HG03064 (cell line): ENCODE measurements at regions not wholly inside any gene's neighbourhood (a gene's known extent, or its start where the extent isn't known, plus 50 kb on each side); places are given as distances from the start of the nearest gene placed in this dataset.

ENCODE experiments used
- ATAC-seq: cut with Tn5 transposase; IDR thresholded peaks from one replicate; pipeline ENCODE4 v1.9.1; 2021; ENCODE audit warnings: low read depth; ENCODE audit not compliant: unreplicated experiment

DNA sequence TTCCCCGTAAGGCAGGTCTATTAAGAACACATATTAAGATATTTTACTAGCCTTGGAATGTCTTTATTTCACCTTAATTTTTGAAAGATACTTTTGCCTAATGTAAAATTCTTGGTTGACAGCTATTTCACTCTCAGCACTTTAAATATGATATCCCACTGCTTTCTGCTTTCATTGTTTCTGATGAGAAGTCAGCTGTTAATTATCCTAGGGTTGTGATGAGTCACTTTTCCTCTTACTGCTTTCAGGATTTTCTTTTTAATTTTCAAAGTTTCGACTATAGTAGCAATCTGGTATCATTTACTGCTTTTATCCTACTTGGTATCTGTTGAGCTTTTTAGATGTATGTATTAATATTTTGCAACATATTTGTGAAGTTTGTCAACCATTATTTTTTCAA lies 578.9 kb upstream of the ATP2B1 start:
- ATAC-seq: no peak

DNA sequence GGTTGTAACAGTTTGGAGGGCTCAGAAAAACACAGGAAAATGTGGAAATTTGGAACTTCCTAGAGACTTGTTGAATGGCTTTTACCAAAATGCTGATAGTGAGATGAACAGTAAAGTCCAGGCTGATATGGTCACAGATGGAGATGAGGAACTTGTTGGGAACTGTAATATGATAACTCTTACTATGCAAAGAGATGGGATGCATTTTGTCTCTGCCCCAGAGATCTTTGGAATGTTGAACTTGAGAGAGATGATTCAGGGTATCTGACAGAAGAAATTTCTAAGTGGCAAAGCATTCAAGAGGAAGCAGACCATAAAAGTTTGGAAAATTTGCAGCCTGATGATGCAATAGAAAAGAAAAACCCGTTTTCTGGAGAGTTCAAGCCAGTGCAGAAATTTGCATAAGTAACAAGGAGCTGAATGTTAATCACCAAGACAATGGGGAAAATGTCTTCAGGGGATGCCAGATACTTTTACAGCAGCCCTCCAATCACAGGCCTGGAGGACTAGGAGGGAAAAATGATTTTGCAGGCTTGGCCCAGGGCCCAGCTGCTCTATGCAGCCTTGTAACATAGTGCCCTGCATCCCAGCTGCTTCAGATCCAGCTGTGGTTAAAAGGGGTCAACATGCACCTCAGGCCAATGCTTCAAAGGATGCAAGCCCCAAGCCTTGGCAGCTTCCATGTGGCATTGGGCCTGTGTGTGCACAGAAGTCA lies 572.7 kb upstream of the ATP2B1 start:
- ATAC-seq: no peak

DNA sequence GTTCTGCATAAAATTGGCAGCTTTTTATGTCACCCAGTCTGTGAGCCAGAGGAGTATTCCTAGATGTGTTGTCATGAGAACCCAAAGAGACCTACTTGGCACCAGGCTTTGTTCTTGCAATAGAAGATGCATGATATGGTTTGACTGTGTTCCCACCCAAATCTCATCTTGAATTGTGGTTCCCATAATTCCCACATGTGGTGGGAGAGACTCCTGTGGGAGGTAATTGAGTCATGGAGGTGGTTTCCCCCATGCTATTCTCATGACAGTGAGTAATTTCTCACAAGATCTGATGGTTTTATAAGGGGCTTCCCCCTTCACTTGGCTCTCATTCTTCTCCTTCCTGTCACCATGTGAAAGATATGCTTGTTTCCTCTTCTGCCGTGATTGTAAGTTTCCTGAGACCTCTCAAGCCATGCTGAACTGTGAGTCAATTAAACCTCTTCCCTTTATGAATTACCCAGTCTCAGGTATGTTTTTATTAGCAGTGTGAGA lies 572.0 kb upstream of the ATP2B1 start:
- no peak for ATAC-seq

DNA sequence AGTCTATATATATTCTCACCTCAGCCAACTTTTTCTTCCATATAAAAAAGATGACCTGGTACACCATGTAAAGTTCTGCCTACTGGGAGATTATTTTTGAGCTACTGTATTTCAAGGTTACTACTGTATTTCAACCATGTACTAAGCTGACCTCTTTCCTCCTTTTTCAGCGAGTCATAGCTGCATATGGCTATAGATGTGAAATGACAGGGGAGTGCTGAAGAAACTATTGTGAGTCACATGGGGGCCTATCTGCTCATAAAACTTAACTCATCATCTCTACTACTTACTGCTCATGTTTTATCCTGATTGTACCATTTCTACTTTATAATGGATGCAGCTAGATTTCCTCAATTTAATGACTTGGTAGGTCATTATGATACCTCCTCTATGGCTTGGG lies 571.4 kb upstream of the ATP2B1 start:
- ATAC-seq: no peak

DNA sequence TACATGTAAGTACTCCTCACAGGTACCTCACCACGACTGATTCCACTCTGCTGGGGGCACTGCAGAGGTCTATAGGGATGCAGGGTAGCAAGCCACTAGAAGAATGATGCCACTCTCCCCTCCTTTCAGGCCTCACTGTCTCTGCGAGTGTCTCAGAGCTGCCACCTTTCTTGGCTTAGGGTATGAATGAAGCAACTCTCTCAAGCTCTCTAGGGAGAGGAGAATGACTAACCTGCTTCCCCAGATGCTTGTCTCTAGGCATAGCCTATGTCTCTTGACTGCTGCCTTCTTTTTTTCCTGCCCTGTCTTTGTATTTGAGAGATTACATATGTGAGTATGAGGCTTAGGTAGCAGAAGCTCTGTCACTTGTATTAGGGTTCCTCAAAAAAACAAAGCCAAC lies 566.5 kb upstream of the ATP2B1 start:
- no peak for ATAC-seq

DNA sequence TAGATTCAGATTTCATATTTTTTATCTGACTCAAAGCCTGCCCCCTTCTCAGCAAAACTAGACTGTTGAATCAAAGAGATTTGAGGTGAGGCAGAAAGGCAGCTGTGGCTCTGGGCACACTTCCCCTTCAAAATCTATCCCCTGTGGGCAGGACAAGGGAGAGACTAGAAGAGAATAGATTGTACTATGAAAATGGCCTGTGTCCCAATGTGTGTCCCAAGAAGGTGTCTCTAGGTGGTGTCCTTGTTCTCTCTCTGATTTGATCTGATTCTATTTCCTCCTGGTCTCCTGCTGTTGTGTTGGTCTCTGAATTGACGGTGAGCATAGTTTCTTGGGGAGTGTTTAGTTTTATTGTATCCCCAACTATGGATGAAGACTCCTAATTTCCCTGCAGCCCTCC lies 565.8 kb upstream of the ATP2B1 start:
- ATAC-seq: no peak

DNA sequence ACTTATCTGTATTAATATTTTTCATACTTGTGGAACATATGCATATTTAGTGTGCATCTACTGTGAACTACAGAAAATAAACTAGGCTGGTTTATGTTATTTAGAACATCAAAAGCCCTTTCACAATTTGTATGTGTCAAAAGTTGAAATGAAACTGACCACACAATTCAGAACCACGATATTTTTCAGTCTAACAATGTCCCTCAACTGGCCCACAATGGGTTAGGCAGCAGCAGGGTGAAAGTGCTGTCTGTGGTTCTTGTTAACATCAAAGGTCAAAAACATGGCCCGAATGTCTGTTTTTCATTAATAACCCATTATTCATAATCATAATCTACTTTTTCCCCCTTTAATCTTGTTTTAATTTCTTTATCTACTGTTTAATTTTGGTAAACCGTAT lies 559.9 kb upstream of the ATP2B1 start:
- ATAC-seq: no peak

DNA sequence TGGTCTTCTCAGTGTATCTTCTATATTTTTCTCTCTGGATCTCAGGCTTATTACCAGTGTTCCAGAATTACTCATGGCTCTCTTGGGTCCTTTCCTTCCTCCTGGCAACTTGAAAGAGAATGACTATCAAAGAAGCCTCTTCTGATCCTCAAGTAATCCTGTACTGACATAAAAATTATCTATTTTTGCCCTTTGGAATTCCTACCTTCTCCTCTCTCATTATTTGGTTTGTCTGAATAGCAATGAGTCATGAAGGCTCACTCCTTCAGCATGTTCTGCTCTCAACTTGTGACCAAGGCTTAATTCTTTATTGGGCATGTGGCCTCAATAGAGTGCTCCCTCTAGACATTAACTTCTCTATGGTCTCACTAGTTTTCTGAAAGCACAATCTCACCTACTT lies 553.6 kb upstream of the ATP2B1 start:
- ATAC-seq: no peak

DNA sequence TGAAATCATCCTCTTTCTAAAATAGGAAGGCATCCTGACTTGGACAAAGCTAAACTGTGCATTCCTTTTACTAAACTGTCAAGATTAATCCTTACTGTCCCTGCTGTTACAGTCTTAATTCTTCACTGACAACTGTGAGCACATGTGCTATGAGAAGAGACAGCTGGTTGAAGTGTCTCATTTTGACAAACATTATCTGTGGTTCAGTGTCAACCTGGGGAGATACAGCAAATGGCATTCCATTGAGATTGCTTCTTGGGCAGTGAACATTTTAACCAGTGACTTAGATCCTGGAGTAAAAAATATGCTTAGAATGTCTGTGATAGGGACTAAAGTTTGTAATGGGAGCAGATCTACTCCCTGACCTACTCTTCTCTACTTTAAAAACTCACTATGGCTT lies 552.6 kb upstream of the ATP2B1 start:
- no peak for ATAC-seq

DNA sequence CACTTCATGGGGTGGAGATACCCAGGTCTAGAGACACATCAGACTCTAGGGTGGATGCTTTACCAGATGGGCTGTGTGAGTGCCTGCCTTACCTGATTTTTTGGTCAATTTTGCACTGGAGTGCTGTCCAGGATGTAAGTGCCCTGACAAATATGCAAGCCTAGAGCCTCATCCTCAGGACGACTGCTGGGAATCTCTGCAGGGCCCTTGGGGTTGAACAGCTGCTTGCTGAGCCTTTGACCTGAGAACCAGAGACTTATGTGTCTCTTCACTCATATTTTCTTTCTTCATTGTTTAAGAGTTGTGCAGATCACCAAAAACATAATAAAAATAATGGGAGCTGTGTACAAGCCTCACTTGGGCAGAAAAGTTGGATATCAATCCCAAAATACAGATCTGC lies 551.5 kb upstream of the ATP2B1 start:
- no peak for ATAC-seq

DNA sequence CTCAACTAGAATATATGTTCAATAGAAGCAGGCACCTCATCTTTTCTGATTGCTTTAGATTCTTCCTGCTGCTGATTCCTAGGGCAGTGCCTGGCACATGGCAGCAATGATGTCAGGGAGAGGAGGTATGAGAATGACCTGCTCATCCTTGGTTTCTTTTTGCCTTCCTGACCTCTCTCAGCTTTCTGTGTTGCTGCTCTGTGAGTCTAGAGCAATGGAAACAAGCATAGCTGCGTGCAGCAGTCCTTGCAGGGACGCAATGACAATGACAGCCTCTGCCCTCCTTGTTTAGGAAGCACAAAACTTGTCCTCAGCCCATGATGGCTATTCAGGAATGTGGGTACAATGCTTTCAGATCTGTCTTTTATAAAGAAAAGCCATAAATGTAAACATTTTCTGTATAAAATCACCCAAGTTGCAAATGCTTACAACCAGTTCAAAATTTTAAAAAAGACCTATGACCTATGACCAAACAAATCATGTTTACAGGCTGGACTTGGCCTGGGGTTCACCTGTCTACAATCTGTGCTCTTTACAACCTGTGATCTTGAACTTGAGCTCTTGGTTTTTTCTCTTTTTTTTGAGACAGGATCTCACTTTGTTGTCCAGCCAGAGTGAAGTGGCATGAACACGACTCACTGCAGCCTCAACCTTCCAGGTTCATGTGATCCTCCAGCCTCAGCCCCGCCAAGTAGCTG lies 549.4 kb upstream of the ATP2B1 start:
- no peak for ATAC-seq

DNA sequence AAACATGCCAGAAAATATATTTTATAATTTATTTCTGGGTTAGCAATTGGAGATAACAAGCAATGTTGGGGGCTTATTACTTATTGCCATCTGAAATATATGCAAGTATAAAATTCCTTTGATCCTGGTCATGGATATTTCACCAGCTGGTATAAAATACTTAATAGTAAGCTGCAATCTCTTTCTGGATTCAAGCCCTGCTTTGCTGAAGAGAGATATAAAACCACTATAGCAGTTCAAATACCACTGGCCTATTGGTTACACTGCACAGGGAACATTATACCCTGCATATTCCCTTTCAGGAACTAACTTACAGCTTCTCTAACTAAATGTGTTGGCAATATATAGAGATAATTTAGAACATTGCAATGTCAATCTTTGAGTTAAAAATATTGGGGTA lies 546.2 kb upstream of the ATP2B1 start:
- no peak for ATAC-seq

DNA sequence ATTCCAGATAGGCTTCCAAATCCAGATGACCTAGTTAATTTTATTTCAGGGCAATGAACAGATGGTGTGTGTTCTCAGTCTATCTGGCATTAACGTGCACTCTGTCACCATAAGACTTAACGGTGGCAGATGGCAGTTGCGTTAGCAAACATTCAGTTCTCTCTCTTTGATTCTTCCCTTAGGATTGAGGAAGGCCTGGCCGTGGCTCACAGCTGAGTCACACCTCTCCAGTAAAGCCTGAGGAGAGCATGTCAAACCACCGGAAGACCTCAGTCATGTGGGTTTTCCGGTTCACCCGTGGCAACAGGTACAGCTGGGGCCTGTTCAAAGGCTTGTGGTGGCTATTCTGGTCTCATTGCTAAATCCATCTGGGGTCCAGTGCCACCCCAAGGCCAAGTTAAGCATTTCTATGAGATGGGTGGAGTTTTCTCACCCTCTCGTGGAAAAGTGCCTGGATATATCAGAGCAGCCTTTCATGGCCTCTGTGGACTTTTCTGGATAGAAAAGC lies 545.1 kb upstream of the ATP2B1 start:
- peak; percentile 99 for ATAC-seq

DNA sequence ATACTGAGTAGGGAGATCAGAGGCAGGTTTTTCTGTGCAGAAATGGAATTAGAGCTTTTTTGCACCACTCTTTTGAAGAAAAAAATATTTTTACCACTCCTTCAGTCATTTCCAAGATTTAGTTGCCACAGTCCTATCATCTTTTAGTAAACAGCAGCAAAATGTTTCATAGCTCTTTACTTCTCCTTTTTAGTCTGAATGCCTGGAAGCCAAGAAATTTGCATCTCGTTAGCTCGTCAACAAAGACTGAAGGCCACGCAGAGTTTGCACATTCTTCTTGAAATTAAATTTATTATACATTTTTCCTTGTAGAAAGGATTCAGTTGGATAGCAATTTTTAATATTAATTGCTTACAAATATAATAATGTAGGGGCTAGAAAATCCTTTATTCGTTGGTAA lies 544.5 kb upstream of the ATP2B1 start:
- no peak for ATAC-seq

DNA sequence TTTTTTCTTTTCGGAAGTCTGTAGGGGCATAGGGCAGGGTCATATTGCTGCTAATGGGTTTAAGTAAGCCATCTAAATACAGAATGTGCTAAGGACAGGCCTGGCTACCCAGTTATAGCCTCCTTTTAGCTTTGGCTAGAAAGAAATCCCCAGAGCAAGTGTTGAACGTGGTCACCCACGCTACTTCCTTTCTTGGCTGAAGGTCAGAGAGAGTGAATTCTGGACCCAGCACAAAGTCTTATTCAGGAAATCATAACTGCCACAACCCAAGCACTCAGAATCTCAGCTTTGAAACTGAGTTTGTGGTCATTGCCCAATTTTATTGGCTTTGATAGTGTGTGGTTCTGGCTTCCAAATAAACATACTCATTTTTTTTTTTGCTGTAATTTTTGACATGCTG lies 542.1 kb upstream of the ATP2B1 start:
- ATAC-seq: no peak

DNA sequence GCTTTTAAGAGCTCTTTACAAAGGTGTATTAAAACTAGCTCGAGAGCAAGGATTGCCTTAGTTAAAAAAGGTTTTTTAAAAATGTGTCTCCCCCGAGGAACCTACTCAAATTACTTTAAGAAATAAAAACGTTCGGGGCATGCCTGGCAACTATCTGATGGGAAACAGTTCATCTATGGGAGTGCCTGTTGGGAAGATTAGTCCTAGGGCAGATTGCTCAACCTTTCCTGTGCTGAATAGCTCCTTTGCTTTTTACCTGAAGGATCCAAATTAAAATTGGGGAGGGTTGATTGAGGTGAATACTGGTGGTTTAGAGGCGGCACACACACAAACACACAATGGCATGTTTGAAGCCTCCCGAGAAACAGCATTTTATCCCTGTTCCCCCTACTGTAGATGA lies 541.4 kb upstream of the ATP2B1 start:
- ATAC-seq: no peak

DNA sequence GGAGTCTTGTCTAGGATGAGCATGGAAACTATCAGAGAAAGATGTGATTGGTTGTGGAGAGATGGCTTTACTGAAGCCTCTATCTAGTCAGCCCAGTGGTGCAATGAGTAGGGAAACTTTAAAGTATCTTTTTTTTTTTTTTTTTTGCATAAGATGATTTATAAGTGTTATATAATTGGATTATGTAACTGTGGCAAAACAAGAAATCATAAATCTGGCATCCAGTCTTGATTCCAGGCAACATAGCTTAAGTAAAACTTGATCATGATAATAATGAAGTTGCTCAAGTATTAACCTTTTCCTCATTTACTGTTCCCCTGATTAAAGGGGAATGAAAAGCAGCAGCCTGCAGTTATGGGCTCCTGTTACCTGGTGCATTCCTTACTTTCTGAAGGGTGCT lies 538.0 kb upstream of the ATP2B1 start:
- ATAC-seq: no peak

DNA sequence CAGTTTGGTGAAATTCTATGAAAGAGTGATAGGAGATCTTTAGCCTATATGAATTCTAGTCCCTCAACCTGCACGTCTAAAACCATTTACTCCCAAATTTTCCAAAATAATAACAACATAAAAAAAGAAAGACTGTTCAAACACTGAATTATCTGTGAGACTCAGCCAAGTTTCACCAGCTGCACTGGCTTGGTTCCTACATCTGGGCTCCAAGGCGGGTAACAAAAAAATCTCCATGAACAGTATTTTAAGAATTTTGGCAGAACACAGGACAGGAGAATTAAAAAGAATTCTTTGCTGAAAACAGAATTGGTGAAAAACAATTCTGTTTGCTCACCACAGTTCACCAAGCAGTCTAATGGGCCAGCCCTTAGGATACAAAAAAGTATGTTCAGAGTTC lies 536.8 kb upstream of the ATP2B1 start:
- no peak for ATAC-seq

DNA sequence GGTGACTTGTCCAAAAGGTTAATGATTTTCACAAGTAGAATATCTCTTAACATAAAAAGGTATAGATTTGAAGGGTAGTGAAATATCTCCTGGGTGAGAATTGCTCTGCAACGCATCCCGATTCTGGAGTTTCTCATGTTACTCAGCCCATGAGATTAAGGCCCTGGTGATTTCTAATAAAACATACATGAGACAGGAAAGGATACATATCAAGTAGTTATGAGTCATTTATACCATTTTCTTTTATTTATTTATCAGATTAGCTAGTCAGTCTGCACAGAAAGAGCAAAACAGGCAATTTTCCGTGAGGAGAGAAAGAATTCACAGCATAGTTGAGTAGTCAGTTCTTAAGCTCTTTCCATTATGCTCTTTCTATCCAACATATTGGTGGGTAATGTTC lies 535.6 kb upstream of the ATP2B1 start:
- ATAC-seq: no peak

DNA sequence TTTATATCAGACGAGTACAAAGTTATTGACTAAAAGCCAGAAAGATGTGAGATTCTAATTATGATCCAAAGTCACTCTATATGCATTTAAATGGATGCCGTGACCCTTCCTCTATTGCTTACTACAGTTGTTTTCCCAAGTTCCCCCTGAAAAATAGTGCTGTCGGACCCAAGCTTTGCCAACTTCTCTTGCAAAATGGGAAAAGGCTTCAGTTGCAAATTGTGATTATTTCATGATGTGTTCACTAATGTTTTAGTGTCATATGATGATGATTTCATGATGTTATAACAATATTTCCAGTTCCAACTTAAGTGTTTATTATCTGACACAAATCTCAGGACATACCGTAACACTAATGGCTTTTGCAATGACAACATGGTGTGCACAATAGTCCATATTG lies 534.6 kb upstream of the ATP2B1 start:
- ATAC-seq: no peak

DNA sequence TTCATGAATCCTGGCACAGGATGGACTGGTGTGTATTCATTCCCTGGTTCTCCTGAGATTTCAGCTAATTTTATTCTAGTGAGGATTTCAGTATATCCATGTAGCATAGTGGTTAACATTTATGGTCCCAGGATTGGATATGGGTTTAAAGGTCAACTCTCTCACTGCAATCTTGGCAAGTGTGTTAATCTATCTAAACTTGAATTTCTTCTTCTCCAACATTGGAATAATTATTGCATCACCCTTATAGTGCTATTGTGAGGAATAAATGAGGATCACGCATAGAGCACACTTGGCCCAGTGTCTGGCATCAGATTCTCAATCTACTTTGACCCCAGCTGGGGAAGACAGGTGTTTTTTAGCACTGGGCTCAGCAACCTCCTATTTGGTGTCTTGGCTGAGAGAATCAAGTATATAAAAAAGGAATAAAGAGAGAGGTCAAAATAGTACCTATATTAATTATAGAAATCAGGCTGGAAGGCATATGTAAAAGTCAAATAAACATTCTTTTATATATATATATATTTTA lies 531.2 kb upstream of the ATP2B1 start:
- no peak for ATAC-seq
